ENCODE measurements at regions not wholly inside any gene's neighbourhood (a gene's known extent, or its start where the extent isn't known, plus 50 kb on each side); places are given as distances from the start of the nearest gene placed in this dataset.

GRCh38 chr4:162347156-162347841 is 183.5 kb upstream of the FSTL5 start:
- TF ChIP-seq CTCF (conservative IDR thresholded peaks at IDR 0.05; ENCODE audit: low read depth, low read length): no peak
- TF ChIP-seq EZH2 (IDR thresholded peaks at IDR 0.05; ENCODE audit: borderline replicate concordance, low read depth, low read length, poor library complexity, severe bottlenecking): no peak

All from A673 (cell line).